ENCODE measurements at regions not wholly inside any gene's neighbourhood (a gene's known extent, or its start where the extent isn't known, plus 50 kb on each side); places are given as distances from the start of the nearest gene placed in this dataset.

DNA sequence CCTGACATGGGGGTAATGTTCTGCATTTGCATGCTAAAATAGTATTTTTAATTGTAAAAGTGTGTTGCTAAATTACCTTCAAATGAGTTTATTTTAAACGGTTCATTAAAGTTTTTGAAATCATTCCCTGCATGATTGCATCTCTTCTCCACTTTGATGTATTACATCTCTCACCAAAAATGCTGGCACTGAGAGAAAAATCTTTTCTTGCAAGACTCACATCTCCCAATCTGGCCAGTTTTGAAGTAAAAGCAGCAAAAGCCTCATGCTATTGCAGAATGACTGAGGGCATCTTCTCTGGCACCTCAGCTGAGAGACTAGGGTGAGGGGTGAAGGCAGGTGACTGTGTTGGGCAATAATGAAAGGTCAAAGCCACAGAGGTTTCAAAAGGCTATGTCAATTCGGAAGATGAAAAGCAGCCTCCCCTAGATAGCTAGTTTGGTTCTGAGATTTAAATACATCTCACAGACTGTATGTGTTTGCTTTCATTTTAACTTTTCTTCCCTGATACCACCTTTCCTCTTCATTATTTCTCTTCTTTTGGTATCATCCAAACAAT lies 292.2 kb upstream of the RAG2 start:
- in situ Hi-C loops (cut with MboI; ENCODE audit: low pct_unique_long_range_greater_than_20kb, low sequenced_read_pairs, unreplicated experiment): loop anchor here (25.0 kb wide), 1 partner anchor 103 kb away; no protein-coding TSS in a partner anchor
- no peak for DNase-seq (ENCODE audit: low spot score)

GRCh38 chr11:36885154-36885553 lies 287.1 kb upstream of the RAG2 start:
- TF ChIP-seq CTCF (IDR thresholded peaks at IDR 0.05; ENCODE audit: extremely low read depth, insufficient read depth, missing control alignments): no peak
- DNase-seq (ENCODE audit: low spot score): no peak
- in situ Hi-C loops (cut with MboI; ENCODE audit: low pct_unique_long_range_greater_than_20kb, low sequenced_read_pairs, unreplicated experiment): loop anchor here (25.0 kb wide), 1 partner anchor 98 kb away; no protein-coding TSS in a partner anchor

More for the DNA sequence above, 292.2 kb upstream of the RAG2 start:
- no peak for TF ChIP-seq CTCF (IDR thresholded peaks at IDR 0.05; ENCODE audit: extremely low read depth, insufficient read depth, missing control alignments)

DNA sequence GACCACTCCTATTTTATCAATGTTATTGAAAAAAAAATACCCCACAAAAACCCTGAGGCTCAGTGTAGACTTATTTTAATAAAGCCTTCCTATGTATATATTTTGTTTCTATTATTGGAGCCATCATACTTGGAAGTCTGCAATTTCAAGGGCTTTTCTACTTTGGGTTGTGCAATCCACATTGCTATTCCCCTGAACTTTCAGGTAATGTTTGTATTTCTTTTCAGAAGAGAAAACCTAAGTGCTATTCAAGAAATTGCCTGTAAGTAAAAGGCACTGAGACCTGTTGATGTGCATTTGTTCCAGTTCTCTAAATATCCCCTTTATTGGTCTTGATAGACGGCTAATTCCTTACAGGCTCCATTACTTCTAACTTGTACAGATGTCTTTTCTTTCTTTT lies 280.7 kb upstream of the RAG2 start:
- no peak for TF ChIP-seq CTCF (IDR thresholded peaks at IDR 0.05; ENCODE audit: extremely low read depth, insufficient read depth, missing control alignments)
- DNase-seq (ENCODE audit: low spot score): no peak
- in situ Hi-C loops (cut with MboI; ENCODE audit: low pct_unique_long_range_greater_than_20kb, low sequenced_read_pairs, unreplicated experiment): loop anchor here (25.0 kb wide), 1 partner anchor 91 kb away; no protein-coding TSS in a partner anchor

DNA sequence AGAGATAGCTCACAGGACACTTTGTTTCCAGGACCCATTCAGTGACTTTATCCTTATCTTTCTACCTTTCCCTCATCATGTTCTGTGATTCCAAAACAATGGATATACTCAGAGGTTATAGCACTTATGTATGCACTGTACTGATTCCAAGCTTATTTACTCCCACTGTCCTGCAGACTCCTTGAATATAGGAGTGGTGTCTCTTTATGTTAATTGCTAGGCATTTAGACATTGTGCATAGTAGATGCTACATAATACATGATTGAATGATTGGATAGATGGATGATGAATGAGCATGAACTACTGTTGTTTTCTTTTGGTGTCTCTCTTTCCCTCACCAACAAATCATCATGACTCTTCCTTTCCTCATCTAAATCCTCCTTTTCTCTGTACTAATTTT lies 279.1 kb upstream of the RAG2 start:
- TF ChIP-seq CTCF (IDR thresholded peaks at IDR 0.05; ENCODE audit: extremely low read depth, insufficient read depth, missing control alignments): no peak
- no peak for DNase-seq (ENCODE audit: low spot score)
- in situ Hi-C loops (cut with MboI; ENCODE audit: low pct_unique_long_range_greater_than_20kb, low sequenced_read_pairs, unreplicated experiment): loop anchor here (25.0 kb wide), 1 partner anchor 90 kb away; no protein-coding TSS in a partner anchor

GRCh38 chr11:36876266-36876665 lies 278.2 kb upstream of the RAG2 start:
- TF ChIP-seq CTCF (IDR thresholded peaks at IDR 0.05; ENCODE audit: extremely low read depth, insufficient read depth, missing control alignments): no peak
- DNase-seq (ENCODE audit: low spot score): no peak
- in situ Hi-C loops (cut with MboI; ENCODE audit: low pct_unique_long_range_greater_than_20kb, low sequenced_read_pairs, unreplicated experiment): loop anchor here (25.0 kb wide), 1 partner anchor 89 kb away; no protein-coding TSS in a partner anchor

DNA sequence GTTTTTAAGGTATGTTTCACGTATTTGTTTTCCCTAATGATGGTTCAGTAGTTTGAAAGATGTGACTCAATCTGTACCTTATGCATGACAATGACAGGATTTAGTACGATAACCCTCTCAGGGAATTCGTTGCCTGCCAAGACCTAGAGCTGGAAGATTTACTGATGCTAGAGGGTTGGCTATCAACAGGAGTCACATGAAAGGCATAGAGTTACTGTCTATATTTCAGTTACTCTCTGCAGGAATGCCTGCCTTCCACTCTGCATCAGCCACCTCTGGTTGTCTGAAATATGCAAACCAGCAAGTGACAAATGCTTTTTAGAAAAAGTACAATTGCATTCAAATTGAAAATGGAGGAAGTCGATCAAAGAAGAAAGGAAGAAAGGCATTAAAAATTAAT lies 276.3 kb upstream of the RAG2 start:
- no peak for DNase-seq (ENCODE audit: low spot score)

More for the DNA sequence above, 276.3 kb upstream of the RAG2 start:
- in situ Hi-C loops (cut with MboI; ENCODE audit: low pct_unique_long_range_greater_than_20kb, low sequenced_read_pairs, unreplicated experiment): no loop called here
- no peak for TF ChIP-seq CTCF (IDR thresholded peaks at IDR 0.05; ENCODE audit: extremely low read depth, insufficient read depth, missing control alignments)
